ENCODE measurements at regions not wholly inside any gene's neighbourhood (a gene's known extent, or its start where the extent isn't known, plus 50 kb on each side); places are given as distances from the start of the nearest gene placed in this dataset.

DNA sequence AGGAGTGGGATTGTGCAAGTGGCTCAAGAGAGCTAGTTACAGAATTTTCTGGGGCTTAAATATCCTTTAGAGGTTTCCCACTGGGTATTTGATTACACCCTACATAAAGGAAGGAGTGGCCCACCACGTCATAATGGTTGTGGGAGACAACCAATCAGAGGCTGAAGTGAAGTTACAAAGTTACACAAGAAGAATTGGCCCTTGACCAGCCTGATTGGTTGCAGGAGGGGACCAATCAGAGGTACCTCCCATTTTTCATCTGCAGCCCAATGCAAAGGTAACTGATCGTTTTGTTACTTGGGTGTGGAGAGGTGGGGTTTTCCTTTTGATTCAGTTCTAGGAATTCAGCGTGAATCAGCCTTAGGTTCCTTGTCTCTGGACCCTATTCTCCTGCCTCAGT, 430.5 kb upstream of the FAT3 start:
- no peaks in the 10 kb centered on the region for H3K36me3 ChIP-seq (ENCODE audit: control insufficient read depth, insufficient read depth, low read length)
- 96 to 100% methylated on average over 2 to 3 of the region's 3 CpGs for WGBS, 2 experiments

DNA sequence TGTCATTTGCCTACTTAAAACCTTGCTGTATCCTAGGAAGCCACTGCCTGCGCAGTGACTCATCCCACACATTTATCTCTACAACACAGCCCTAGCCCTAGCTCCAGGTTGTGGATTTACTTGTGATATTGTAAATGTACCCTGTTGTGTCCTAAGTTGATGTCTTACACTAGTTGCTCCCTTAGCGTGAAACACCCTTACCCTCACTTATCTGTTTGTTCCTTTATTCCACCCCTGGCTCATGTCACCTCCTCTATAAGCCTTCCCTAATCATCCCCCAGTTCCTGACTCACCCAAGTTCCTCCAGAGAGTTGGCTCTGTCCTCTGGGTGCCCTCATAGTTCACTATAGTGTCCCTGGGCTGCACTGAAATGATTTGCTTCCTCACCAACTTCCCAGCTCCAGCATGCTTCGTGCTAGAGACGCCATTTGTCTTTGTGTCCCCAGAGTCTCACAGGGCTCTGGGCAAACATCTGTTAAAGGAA, 431.8 kb upstream of the FAT3 start:
- Histone ChIP-seq H3K27ac (ENCODE audit: insufficient read depth, low read depth, low read length, poor library complexity, severe bottlenecking) (no peak overlapping the region), H3K27me3 (ENCODE audit: control insufficient read depth, insufficient read depth, low read length, poor library complexity, severe bottlenecking) (no peaks in the 10 kb centered on the region), H3K36me3 (ENCODE audit: control insufficient read depth, insufficient read depth, low read length) (no peaks in the 10 kb centered on the region), H3K4me1 (ENCODE audit: control insufficient read depth, insufficient read depth, low read length) (no peaks in the 10 kb centered on the region), H3K4me3 (ENCODE audit: insufficient read depth, low read depth, low read length) (no peak overlapping the region), H3K9me3 (ENCODE audit: control insufficient read depth, low read length) (no peaks in the 10 kb centered on the region)
- 92 to 100% methylated on average over 3 to 4 of the region's 4 CpGs for WGBS, 2 experiments

More for the DNA sequence above, 430.5 kb upstream of the FAT3 start:
- Histone ChIP-seq H3K27ac (ENCODE audit: insufficient read depth, low read depth, low read length, poor library complexity, severe bottlenecking) (no peak overlapping the region), H3K4me1 (ENCODE audit: control insufficient read depth, insufficient read depth, low read length) (no peaks in the 10 kb centered on the region), H3K9me3 (ENCODE audit: control insufficient read depth, low read length) (no peaks in the 10 kb centered on the region), H3K27me3 (ENCODE audit: control insufficient read depth, insufficient read depth, low read length, poor library complexity, severe bottlenecking) (no peaks in the 10 kb centered on the region), H3K4me3 (ENCODE audit: insufficient read depth, low read depth, low read length) (no peak overlapping the region)

DNA sequence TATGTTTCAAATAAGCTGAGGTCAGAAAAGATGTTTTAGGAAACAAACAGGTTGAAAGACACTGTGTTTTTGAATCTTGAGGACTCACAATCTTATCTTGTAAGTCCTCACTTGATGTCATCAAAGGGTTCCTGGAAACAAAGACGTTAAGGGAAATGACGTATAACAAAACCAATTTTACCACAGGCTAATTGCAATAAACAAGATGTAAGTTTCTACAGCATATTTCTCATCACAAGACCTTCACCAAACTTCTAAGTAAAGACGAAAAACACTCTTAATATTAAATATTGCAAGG, 433.5 kb upstream of the FAT3 start:
- 95 to 100% methylated on average over 2 of the region's 3 CpGs for WGBS, 2 experiments
- Histone ChIP-seq H3K36me3 (ENCODE audit: control insufficient read depth, insufficient read depth, low read length) (no peaks in the 10 kb centered on the region), H3K27me3 (ENCODE audit: control insufficient read depth, insufficient read depth, low read length, poor library complexity, severe bottlenecking) (no peaks in the 10 kb centered on the region), H3K27ac (ENCODE audit: insufficient read depth, low read depth, low read length, poor library complexity, severe bottlenecking) (no peak overlapping the region), H3K4me1 (ENCODE audit: control insufficient read depth, insufficient read depth, low read length) (no peaks in the 10 kb centered on the region), H3K4me3 (ENCODE audit: insufficient read depth, low read depth, low read length) (no peak overlapping the region), H3K9me3 (ENCODE audit: control insufficient read depth, low read length) (no peaks in the 10 kb centered on the region)

DNA sequence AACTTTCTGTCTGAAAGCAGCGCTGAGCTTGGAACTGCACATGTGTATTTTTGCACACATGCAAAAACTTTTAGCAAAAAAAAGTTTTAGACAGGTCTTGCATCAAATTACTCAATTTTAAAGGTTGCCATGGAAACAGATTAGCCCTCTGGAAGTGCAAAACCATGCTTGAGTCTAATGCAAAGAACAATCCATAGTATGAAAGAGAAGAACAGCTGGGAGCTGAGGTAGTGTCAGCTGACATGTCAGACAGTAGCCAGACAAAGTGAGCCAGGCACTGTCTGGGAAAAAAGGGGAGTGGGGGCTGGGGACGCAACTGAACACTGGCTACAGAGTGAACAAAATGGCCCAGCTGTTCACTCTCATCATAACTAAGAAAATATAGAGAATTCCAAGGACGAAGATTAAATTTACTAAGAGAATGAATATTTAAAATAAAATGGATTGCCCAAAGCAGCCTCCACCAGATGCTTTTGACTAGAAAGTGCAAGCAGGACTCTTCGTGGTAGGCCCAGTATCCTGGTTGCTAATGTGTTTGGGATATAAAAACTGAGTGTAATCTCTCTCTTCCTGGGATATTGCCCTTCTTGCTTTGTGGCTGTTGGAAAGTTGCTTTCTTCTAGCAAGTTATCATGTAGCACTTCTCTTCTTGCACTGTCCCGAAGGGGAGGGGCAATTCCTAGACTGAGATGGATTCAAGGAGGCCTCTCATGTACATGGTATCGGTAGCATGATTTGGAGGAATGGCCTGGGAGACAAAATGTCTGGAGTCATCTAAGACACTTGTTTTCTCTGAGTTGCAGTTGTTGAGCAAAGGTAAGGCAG, 434.1 kb upstream of the FAT3 start:
- Histone ChIP-seq H3K4me1 (ENCODE audit: control insufficient read depth, insufficient read depth, low read length) (no peaks in the 10 kb centered on the region), H3K36me3 (ENCODE audit: control insufficient read depth, insufficient read depth, low read length) (no peaks in the 10 kb centered on the region), H3K9me3 (ENCODE audit: control insufficient read depth, low read length) (no peaks in the 10 kb centered on the region), H3K27me3 (ENCODE audit: control insufficient read depth, insufficient read depth, low read length, poor library complexity, severe bottlenecking) (no peaks in the 10 kb centered on the region), H3K4me3 (ENCODE audit: insufficient read depth, low read depth, low read length) (no peak overlapping the region), H3K27ac (ENCODE audit: insufficient read depth, low read depth, low read length, poor library complexity, severe bottlenecking) (no peak overlapping the region)
- 91 to 93% methylated on average over 5 to 6 of the region's 6 CpGs for WGBS, 2 experiments

DNA sequence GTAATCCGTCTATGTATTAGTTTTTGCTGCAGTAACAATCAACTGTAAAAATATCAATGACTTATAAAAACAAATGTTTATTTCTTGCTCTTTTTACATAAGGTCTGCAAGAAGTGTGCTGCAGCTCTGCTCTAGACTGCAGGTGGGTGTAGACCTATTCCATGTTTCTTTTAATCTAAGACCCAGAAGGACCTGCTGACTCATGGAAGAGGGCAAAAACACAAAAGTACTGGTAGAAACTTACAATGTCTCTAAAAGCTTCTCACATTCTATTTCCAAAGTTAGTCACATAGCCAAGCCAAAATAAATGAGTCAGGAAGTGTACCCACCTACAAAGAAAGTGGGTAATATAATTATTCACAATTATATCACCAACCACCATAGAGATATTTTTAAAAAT, 435.9 kb upstream of the FAT3 start:
- no peak overlapping the region for H3K4me3 ChIP-seq (ENCODE audit: insufficient read depth, low read depth, low read length)
- no CpG with 5 or more reads among the region's 1 CpG for WGBS, 2 experiments
- no peak overlapping the region for H3K27ac ChIP-seq (ENCODE audit: insufficient read depth, low read depth, low read length, poor library complexity, severe bottlenecking)
- H3K36me3 ChIP-seq (ENCODE audit: control insufficient read depth, insufficient read depth, low read length): no peaks in the 10 kb centered on the region
- no peaks in the 10 kb centered on the region for H3K27me3 ChIP-seq (ENCODE audit: control insufficient read depth, insufficient read depth, low read length, poor library complexity, severe bottlenecking)
- H3K9me3 ChIP-seq (ENCODE audit: control insufficient read depth, low read length): no peaks in the 10 kb centered on the region
- no peaks in the 10 kb centered on the region for H3K4me1 ChIP-seq (ENCODE audit: control insufficient read depth, insufficient read depth, low read length)

DNA sequence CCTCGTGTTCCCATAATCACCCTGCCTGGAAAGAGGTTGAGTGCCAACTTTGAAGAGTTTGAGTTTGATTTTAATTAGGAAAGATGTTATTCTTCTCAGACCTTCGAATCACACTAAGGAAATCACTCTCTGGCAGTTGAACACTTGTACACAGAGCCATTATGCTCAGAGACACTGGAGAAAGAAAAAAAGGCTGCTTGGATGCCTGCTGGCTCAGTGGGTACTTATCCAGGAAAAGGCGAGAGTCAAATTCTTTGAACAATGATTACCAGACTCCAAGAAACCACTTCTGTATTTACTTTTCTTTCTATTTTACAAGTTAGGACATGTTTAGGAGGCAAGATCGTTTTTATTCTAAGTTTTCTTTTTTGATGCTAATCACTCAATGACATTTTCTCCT, 438.5 kb upstream of the FAT3 start:
- H3K4me3 ChIP-seq (ENCODE audit: insufficient read depth, low read depth, low read length): no peak overlapping the region
- H3K27ac ChIP-seq (ENCODE audit: insufficient read depth, low read depth, low read length, poor library complexity, severe bottlenecking): no peak overlapping the region
- no peaks in the 10 kb centered on the region for H3K9me3 ChIP-seq (ENCODE audit: control insufficient read depth, low read length)
- H3K36me3 ChIP-seq (ENCODE audit: control insufficient read depth, insufficient read depth, low read length): no peaks in the 10 kb centered on the region
- 91 to 93% methylated on average over 3 to 4 of the region's 4 CpGs for WGBS, 2 experiments
- no peaks in the 10 kb centered on the region for H3K27me3 ChIP-seq (ENCODE audit: control insufficient read depth, insufficient read depth, low read length, poor library complexity, severe bottlenecking)
- no peaks in the 10 kb centered on the region for H3K4me1 ChIP-seq (ENCODE audit: control insufficient read depth, insufficient read depth, low read length)

DNA sequence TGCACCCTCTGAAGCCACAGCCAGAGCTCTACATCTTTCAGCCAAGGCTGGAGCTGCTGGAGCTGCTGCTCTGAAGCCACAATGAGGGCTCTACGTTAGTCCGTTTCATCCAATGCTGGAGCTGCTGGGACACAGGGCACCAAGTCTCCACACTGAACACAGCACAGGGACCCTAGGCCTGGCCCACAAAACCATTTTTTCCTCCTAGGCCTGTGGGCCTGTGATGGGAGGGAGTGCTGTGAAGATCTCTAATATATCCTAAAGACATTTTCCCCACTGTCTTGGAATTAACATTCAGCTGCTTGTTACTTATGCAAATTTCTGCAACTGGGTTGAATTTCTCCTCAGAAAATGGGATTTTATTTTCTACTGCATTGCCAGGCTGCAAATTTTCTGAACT, 441.4 kb upstream of the FAT3 start:
- no peaks in the 10 kb centered on the region for H3K4me1 ChIP-seq (ENCODE audit: control insufficient read depth, insufficient read depth, low read length)
- H3K27me3 ChIP-seq (ENCODE audit: control insufficient read depth, insufficient read depth, low read length, poor library complexity, severe bottlenecking): no peaks in the 10 kb centered on the region
- no peaks in the 10 kb centered on the region for H3K36me3 ChIP-seq (ENCODE audit: control insufficient read depth, insufficient read depth, low read length)
- H3K4me3 ChIP-seq (ENCODE audit: insufficient read depth, low read depth, low read length): no peak overlapping the region
- 93 to 96% methylated on average over 2 of the region's 2 CpGs for WGBS, 2 experiments
- H3K27ac ChIP-seq (ENCODE audit: insufficient read depth, low read depth, low read length, poor library complexity, severe bottlenecking): no peak overlapping the region
- no peaks in the 10 kb centered on the region for H3K9me3 ChIP-seq (ENCODE audit: control insufficient read depth, low read length)

DNA sequence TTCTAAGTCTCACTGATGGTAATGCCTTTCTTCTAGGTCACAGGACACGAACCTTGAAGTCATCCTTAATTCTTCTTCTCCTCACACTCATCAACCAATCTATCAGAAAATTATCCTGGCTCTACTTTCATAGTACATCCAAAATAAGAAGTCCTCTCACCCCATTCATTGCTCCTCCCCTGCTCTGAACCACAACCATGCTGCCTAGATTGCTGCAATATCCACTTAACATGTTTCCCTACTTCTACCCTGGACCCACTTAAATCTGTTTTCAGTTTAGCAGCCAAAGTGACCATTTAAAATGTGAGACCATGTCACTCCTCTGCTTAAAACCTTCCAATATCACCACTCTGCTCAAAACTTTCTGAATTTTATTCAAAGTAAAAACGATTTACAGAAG, 445.9 kb upstream of the FAT3 start:
- Histone ChIP-seq H3K27me3 (ENCODE audit: control insufficient read depth, insufficient read depth, low read length, poor library complexity, severe bottlenecking) (no peaks in the 10 kb centered on the region), H3K36me3 (ENCODE audit: control insufficient read depth, insufficient read depth, low read length) (no peaks in the 10 kb centered on the region), H3K4me3 (ENCODE audit: insufficient read depth, low read depth, low read length) (no peak overlapping the region), H3K9me3 (ENCODE audit: control insufficient read depth, low read length) (no peaks in the 10 kb centered on the region), H3K4me1 (ENCODE audit: control insufficient read depth, insufficient read depth, low read length) (no peaks in the 10 kb centered on the region), H3K27ac (ENCODE audit: insufficient read depth, low read depth, low read length, poor library complexity, severe bottlenecking) (no peak overlapping the region)
- 84 to 86% methylated on average over 2 of the region's 2 CpGs for WGBS, 2 experiments

DNA sequence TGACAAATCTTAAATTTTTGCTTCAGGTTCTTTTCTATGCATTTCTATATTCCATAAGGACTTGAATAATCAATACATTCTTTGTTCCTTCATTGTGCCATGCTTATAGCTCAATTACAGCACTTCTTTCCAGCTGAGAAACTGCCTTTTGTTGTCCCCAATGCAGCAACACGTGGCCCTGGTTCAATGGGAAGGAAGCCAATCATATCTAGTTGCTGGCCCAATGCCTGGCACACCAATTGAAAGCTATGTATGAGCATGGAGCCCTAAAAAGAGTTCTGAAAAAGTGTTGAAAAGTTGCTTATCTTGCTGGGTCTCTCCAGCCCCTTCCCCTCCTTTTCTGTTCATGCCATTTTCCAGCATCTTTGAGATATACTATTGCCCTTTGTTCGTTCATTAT, 448.0 kb upstream of the FAT3 start:
- Histone ChIP-seq H3K36me3 (ENCODE audit: control insufficient read depth, insufficient read depth, low read length) (no peaks in the 10 kb centered on the region), H3K4me3 (ENCODE audit: insufficient read depth, low read depth, low read length) (no peak overlapping the region), H3K4me1 (ENCODE audit: control insufficient read depth, insufficient read depth, low read length) (no peaks in the 10 kb centered on the region), H3K27me3 (ENCODE audit: control insufficient read depth, insufficient read depth, low read length, poor library complexity, severe bottlenecking) (no peaks in the 10 kb centered on the region), H3K27ac (ENCODE audit: insufficient read depth, low read depth, low read length, poor library complexity, severe bottlenecking) (no peak overlapping the region), H3K9me3 (ENCODE audit: control insufficient read depth, low read length) (no peaks in the 10 kb centered on the region)
- WGBS, 2 experiments: 90 to 96% methylated on average over 2 of the region's 2 CpGs

DNA sequence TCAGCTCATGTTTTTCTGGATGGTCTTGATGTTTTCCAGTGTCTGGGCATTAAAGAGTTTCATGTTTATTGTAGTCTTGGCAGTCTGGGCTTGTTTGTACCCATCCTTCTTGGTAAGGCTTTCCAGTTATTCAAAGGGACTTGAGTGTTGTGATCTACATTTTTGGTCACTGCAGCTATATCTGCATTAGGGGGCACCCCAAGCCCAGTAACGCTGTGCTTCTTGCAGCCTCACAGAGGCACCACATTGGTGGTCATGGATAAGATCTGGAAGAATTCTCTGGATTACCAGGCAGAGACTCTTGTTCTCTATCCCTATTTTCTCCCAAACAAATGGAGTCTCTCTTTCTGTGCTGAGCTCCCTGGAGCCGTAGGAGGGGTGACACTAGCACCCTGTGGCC, 451.5 kb upstream of the FAT3 start:
- 78 to 81% methylated on average over 2 of the region's 2 CpGs for WGBS, 2 experiments
- no peaks in the 10 kb centered on the region for H3K4me1 ChIP-seq (ENCODE audit: control insufficient read depth, insufficient read depth, low read length)
- no peaks in the 10 kb centered on the region for H3K9me3 ChIP-seq (ENCODE audit: control insufficient read depth, low read length)
- H3K27ac ChIP-seq (ENCODE audit: insufficient read depth, low read depth, low read length, poor library complexity, severe bottlenecking): no peak overlapping the region
- H3K4me3 ChIP-seq (ENCODE audit: insufficient read depth, low read depth, low read length): no peak overlapping the region
- no peaks in the 10 kb centered on the region for H3K27me3 ChIP-seq (ENCODE audit: control insufficient read depth, insufficient read depth, low read length, poor library complexity, severe bottlenecking)
- H3K36me3 ChIP-seq (ENCODE audit: control insufficient read depth, insufficient read depth, low read length): no peaks in the 10 kb centered on the region
